ENCODE measurements at regions not wholly inside any gene's neighbourhood (a gene's known extent, or its start where the extent isn't known, plus 50 kb on each side); places are given as distances from the start of the nearest gene placed in this dataset.

DNA sequence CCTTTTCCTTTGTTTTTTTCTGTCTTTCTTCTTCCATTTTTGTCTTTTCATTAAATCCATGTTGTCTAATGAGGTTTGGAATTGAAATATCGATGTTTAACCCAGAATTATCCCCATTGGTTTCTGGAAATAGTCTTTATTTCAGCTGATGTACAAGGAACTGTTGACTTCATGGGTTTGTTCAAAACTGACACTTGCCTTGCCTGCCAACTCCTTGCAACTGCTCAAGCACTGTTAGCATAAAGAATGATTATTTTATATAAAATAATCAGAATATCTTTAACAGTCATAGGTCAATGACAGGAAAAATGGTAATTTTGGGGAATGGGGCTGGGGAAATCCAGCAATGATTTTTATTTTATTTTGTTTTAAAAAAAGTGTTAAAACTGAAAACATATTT is 359.6 kb upstream of the LCORL start:
- H3K9me3 Mint-ChIP-seq, result peaks cover 5% of the 10 kb centered on the region
- H3K36me3 Mint-ChIP-seq (ENCODE audit: low read depth), result no peaks in the 10 kb centered on the region
- no peak overlapping the region for H3K27ac Mint-ChIP-seq
- H3K27me3 Mint-ChIP-seq, result peaks cover 9% of the 10 kb centered on the region
- no peak for DNase-seq
- no peak overlapping the region for H3K4me3 Mint-ChIP-seq
- no peaks in the 10 kb centered on the region for H3K4me1 Mint-ChIP-seq (ENCODE audit: low read depth)

DNA sequence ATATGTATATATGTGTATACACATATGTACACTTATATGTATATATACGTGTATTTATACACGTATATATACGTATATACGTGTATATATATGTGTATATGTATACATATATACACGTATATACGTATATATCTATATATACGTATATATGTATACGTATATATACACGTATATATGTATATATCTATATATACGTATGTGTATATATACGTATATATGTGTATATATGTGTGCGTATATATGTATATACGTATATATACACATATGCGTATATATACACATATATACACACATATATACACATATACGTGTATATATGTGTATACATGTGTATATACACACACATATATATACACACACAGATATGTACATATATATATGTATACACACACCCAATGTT is 348.0 kb upstream of the LCORL start:
- Mint-ChIP-seq H3K27ac (no peak overlapping the region), H3K4me1 (ENCODE audit: low read depth) (no peaks in the 10 kb centered on the region), H3K27me3 (peaks cover 12% of the 10 kb centered on the region), H3K36me3 (ENCODE audit: low read depth) (no peaks in the 10 kb centered on the region), H3K4me3 (no peak overlapping the region), H3K9me3 (no peaks in the 10 kb centered on the region)
- DNase-seq, result no peak

DNA sequence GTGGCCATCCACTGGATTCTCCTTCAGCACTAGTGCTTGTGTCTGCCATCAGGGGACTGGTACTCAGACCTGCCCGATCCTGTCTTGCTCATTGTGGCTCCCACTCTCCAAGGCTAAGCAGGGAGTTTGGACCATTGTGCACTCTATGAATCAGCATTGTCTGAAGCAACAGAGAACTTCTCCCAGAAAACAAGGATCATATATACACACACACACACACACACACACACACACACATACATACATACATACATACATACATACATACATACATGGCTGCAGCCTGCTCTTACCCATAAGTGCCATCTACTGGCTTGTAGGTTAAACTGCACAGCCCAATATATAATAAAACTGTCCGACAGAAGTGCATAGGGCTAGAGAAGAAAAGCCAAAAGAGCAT is 345.3 kb upstream of the LCORL start:
- no peaks in the 10 kb centered on the region for H3K36me3 Mint-ChIP-seq (ENCODE audit: low read depth)
- H3K27ac Mint-ChIP-seq, result no peak overlapping the region
- no peaks in the 10 kb centered on the region for H3K4me1 Mint-ChIP-seq (ENCODE audit: low read depth)
- no peak for DNase-seq
- no peak overlapping the region for H3K4me3 Mint-ChIP-seq
- H3K9me3 Mint-ChIP-seq, result no peaks in the 10 kb centered on the region
- H3K27me3 Mint-ChIP-seq, result peaks cover 12% of the 10 kb centered on the region

DNA sequence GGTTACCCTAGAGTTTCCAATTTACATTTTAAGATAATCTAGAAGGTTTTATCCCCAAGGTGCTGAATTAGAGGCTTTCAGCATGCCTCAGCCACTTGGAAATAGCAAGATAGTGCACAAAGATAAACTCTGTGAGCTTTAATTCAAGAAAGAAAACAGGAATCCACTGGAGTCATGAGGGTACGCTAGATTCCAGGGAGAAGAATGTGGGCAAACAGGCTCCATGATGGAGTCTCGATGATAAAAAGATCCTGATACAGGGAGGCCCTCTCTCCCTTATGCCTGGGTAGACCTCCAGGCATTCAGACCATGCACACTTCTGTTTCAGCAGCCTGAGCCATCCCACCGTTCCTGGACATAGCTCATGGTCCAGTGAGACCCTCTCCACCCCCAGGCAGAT is 344.6 kb upstream of the LCORL start:
- H3K9me3 Mint-ChIP-seq, result no peaks in the 10 kb centered on the region
- H3K27ac Mint-ChIP-seq, result no peak overlapping the region
- H3K4me3 Mint-ChIP-seq, result no peak overlapping the region
- no peaks in the 10 kb centered on the region for H3K36me3 Mint-ChIP-seq (ENCODE audit: low read depth)
- peaks cover 15% of the 10 kb centered on the region for H3K27me3 Mint-ChIP-seq
- no peak for DNase-seq
- no peaks in the 10 kb centered on the region for H3K4me1 Mint-ChIP-seq (ENCODE audit: low read depth)

DNA sequence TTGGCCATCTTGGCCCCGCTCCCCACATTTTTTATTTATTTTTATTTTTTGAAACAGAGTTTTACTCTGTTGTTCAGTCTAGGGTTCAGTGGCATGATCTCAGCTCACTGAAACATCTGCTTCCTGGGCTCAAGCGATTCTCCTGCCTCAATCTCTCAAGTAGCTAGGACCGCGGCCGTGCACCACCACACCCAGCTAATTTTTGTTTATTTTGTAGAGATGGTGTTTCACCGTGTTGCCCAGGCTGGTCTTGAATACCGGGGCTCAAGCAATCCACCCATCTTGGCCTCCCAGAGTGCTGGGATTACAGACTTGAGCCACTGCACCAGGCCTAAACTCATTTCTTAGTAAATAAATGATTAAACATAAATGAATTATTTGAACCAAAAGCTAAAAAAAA is 322.0 kb upstream of the LCORL start:
- H3K27me3 Mint-ChIP-seq, result peaks cover 3% of the 10 kb centered on the region
- no peak overlapping the region for H3K27ac Mint-ChIP-seq
- H3K9me3 Mint-ChIP-seq, result peaks cover under 1% of the 10 kb centered on the region

DNA sequence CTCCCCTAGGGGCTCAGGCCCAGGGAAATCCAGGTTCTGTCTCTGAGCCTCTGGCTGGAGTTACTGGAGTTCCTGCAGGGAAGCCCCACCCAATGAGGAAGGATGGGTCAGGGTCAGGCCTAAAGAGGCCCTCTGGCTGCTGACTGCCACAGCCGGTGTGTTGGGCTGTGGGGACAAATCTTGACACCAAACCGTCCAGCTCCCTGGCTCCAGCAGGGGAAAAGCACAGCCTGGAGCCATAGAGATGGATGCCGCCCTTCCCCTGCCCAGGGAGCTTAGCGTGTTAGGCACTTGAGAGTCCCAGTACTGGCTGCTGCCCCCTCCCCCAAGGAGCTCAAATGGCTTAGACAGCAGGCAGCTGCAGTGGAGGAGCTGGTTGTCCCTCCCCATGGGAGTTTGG is 321.3 kb upstream of the LCORL start:
- Mint-ChIP-seq H3K4me3 (no peak overlapping the region), H3K4me1 (ENCODE audit: low read depth) (no peaks in the 10 kb centered on the region), H3K9me3 (peaks cover 2% of the 10 kb centered on the region), H3K27ac (no peak overlapping the region), H3K27me3 (peaks cover 3% of the 10 kb centered on the region), H3K36me3 (ENCODE audit: low read depth) (no peaks in the 10 kb centered on the region)
- DNase-seq, result no peak

More for the DNA sequence above, 322.0 kb upstream of the LCORL start:
- no peak for DNase-seq
- H3K36me3 Mint-ChIP-seq (ENCODE audit: low read depth), result no peaks in the 10 kb centered on the region
- no peak overlapping the region for H3K4me3 Mint-ChIP-seq
- no peaks in the 10 kb centered on the region for H3K4me1 Mint-ChIP-seq (ENCODE audit: low read depth)

DNA sequence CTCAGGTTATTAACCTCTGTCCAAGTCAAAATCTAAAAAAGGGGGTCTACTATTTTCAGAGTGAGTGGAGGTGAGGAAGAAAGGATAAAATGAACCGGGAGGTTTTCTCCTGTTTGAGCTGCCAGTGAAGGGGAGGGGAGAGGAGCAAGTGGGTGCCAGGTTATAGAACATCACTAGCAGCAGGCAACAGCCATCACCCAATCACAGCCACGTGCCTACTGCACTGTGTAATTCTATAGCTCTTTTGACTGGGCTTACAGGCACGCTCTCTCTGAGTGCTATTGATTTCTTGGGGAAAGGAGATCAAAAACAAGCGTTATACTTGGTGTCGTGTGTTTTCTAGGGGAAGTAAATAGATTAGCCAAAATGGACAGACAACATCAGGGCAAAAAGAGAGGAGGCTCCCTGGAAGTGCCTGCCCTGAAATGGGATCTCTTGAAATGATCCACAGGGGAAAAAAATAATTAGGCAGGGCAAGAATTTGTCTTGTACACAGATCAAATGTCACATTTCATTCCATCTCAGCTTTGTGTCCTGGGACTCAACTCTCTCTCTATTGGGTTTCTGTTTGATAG is 300.5 kb upstream of the LCORL start:
- H3K27ac Mint-ChIP-seq, result no peak overlapping the region
- H3K27me3 Mint-ChIP-seq, result peaks cover 19% of the 10 kb centered on the region
- no peaks in the 10 kb centered on the region for H3K9me3 Mint-ChIP-seq
- no peaks in the 10 kb centered on the region for H3K36me3 Mint-ChIP-seq (ENCODE audit: low read depth)
- no peaks in the 10 kb centered on the region for H3K4me1 Mint-ChIP-seq (ENCODE audit: low read depth)
- H3K4me3 Mint-ChIP-seq, result no peak overlapping the region
- no peak for DNase-seq

DNA sequence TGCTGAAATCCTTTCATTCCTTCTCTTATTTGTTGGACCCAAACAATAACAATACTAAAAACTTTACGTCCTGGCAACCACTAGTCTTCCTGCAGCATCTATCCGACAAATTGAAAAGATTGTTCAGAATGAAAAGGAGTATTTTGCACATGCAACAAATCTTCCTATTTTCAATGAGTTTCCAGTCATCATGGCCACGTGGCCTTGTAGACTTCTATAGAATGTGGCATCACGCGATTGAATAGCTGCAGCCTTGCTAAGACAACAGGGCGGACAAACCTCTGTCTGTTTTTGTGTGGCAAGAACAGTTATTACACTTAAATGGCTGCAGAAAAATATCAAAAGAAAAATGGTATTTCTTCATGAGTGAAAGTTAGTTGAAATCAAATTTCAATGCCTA is 297.9 kb upstream of the LCORL start:
- Mint-ChIP-seq H3K27ac (no peak overlapping the region), H3K4me3 (no peak overlapping the region), H3K27me3 (peaks cover 18% of the 10 kb centered on the region), H3K36me3 (ENCODE audit: low read depth) (no peaks in the 10 kb centered on the region), H3K9me3 (no peaks in the 10 kb centered on the region), H3K4me1 (ENCODE audit: low read depth) (no peaks in the 10 kb centered on the region)
- no peak for DNase-seq

DNA sequence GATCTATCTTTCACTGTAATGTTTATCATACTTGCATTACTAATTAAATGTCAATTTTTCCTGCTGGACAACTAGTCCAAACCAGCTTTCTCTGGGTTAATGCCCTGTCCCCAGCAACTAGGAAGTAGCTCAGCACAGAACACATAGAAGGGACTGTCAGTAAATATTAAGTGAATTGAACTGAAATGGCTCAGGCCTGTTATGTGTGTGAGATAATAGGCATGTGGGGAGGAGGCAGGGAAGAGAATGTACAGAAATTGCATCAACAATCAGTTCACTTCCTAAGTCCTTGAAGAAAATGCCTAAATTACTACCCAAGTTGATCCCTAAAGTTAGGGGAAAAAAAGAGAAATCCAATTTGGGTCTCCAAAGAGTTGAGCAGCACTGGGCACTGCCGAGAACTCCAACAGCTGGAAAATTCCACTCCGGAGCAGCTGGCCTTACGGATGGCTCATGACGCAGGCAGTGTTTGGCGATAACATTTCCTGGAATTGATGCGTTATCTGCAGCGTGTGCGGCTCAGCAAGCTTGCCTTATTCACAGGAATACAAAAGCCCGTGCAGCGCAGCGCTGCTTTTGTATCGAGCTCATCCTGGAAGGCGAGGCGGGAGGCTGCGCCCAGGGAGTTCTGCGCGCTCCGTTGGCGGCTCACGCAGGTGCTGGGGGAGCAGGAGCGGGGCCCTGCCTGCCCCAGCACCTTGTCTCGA is 297.3 kb upstream of the LCORL start:
- Mint-ChIP-seq H3K27me3 (peaks cover 18% of the 10 kb centered on the region), H3K4me1 (ENCODE audit: low read depth) (no peaks in the 10 kb centered on the region), H3K27ac (no peak overlapping the region), H3K4me3 (no peak overlapping the region), H3K36me3 (ENCODE audit: low read depth) (no peaks in the 10 kb centered on the region), H3K9me3 (no peaks in the 10 kb centered on the region)
- no peak for DNase-seq

DNA sequence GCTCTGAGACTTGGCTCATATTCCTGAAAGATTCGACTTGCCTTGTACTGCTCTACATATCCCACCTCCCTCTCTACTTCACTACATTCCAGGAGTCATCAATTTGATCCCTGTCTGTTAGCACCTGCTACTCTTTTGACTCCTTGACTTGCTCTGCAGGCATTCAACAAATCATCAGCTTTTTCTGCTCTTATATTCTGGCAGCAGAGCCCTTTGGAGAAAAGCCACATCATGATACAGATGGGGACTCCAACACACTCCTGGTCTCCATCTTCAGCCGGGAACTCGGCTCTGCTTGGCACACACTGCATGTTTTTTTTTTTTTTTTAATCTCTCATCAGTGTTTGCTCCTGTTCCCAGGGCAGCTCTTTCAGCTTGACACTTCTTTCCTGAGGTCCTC is 293.2 kb upstream of the LCORL start:
- no peak for DNase-seq
- Mint-ChIP-seq H3K27ac (no peak overlapping the region), H3K4me1 (ENCODE audit: low read depth) (no peaks in the 10 kb centered on the region), H3K36me3 (ENCODE audit: low read depth) (no peaks in the 10 kb centered on the region), H3K27me3 (peaks cover 13% of the 10 kb centered on the region), H3K9me3 (no peaks in the 10 kb centered on the region), H3K4me3 (no peak overlapping the region)

DNA sequence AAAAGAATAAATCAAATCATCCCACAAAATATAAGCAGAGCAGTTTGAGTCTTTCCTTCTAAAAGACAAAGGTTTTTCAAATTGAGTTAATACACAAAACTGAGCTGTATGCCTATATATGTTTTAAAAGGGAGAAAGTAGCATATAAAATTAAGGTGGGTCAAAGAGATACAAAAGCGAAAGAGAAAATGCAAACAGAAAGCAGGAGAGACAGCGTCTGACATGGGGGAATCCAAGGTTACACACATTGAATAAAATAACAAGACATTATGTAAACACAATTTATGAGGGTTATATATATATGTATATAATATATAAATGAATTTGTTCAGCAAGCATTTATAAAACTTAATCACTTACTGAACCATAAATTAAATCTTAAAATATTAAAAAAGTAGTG is 276.1 kb upstream of the LCORL start:
- Mint-ChIP-seq H3K4me3 (no peak overlapping the region), H3K4me1 (ENCODE audit: low read depth) (no peaks in the 10 kb centered on the region), H3K27ac (no peak overlapping the region), H3K36me3 (ENCODE audit: low read depth) (no peaks in the 10 kb centered on the region), H3K27me3 (no peaks in the 10 kb centered on the region), H3K9me3 (no peaks in the 10 kb centered on the region)
- DNase-seq, result no peak

DNA sequence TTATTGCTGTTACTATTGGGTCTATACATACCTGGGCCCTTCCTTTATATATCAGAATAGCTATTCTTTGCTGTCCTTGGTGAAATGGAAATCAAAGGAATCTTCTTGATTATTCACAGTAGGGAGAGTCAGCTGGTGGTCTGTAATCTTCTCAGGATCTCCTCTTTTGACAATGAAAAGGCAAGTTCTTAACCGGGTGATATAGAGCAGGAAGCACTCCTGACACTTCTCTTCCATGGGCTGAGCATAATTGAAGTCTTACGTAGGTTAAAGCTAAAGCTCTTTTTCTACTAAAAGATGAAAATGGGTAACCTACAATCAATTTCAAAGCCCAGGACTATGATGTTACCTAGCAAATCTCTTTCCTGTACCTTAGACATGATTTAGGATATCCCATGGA is 274.9 kb upstream of the LCORL start:
- no peak overlapping the region for H3K27ac Mint-ChIP-seq

DNA sequence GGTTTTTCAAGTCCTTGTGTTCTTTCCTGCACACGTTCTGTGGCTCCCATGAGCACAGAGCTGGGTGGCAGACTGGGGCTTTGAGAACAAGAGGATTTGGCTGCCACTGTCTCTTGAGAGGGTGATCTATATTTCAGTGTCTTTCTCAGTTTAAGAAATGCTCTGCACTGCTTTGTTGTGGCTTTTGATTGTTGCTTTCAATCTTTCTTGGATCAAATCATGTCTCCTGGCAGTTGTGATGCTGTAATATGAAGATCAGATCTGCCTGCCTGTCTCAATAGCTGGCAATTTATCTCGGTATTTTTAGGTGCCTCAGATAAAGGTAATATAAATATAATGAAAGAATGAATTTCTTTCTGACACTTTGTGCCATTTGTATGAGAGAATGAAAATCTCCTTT is 273.3 kb upstream of the LCORL start:
- no peaks in the 10 kb centered on the region for H3K9me3 Mint-ChIP-seq
- no peak overlapping the region for H3K4me3 Mint-ChIP-seq
- no peaks in the 10 kb centered on the region for H3K27me3 Mint-ChIP-seq
- no peak overlapping the region for H3K27ac Mint-ChIP-seq
- no peaks in the 10 kb centered on the region for H3K4me1 Mint-ChIP-seq (ENCODE audit: low read depth)
- H3K36me3 Mint-ChIP-seq (ENCODE audit: low read depth), result no peaks in the 10 kb centered on the region
- DNase-seq, result no peak

More for the DNA sequence above, 274.9 kb upstream of the LCORL start:
- no peak overlapping the region for H3K4me3 Mint-ChIP-seq
- no peaks in the 10 kb centered on the region for H3K36me3 Mint-ChIP-seq (ENCODE audit: low read depth)
- DNase-seq, result no peak
- H3K27me3 Mint-ChIP-seq, result no peaks in the 10 kb centered on the region
- H3K9me3 Mint-ChIP-seq, result no peaks in the 10 kb centered on the region
- no peaks in the 10 kb centered on the region for H3K4me1 Mint-ChIP-seq (ENCODE audit: low read depth)

DNA sequence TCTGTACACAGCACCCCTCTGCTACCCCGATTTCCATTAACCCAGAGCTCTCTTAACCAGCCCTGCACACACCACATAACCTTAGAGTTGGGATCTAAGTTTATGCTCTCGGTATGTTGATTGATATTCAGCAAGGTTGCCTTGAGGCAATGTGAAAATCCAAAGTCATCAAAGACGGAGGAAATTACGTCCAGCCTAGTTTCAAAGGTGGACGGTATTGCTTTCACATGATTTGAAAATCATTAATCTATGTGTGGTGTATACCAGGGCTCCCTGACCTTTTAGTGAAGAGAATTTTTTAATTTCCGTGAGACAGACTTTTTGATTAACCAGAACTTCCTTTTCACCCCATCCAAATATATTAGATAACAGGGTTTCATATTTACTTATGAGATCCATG is 272.5 kb upstream of the LCORL start:
- Mint-ChIP-seq H3K27me3 (no peaks in the 10 kb centered on the region), H3K27ac (no peak overlapping the region), H3K4me1 (ENCODE audit: low read depth) (no peaks in the 10 kb centered on the region), H3K9me3 (no peaks in the 10 kb centered on the region), H3K4me3 (no peak overlapping the region), H3K36me3 (ENCODE audit: low read depth) (no peaks in the 10 kb centered on the region)
- DNase-seq, result no peak

DNA sequence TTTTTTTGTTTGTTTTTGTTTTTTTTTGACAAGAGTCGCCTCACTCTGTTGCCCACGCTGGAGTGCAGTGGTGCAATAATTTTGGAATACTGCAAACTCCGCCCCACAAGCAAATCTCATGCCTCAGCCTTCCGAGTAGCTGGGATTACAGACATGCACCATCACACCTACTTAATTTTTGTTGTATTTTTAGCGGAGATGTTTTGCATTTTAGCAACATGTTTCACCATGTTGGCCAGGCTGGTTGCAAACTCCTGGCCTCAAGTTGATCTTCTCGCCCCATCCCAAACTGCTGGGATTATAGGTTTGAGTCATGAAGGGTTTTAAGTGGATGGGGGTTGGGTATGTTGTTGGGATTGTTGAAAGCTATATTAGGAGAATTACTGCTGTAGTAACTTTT is 270.9 kb upstream of the LCORL start:
- no peaks in the 10 kb centered on the region for H3K9me3 Mint-ChIP-seq

DNA sequence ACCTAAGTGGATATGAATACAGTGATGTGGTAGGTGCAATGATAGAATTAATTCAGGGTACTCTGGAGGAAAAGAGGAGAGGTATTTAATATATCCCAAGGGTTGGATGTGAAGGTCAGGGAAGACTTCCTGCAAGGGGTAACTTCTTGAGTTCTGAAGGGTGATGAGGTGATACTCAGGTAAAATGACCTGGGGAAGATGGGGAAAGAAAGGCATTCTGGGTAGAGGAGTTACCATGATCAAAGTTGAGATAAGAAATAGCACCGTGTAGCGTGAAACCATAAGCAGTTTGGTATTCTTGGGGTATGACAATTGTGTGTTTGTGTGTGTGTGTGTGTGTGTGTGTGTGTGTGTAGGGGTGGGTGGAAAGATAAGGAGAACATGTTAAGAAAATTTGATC is 270.4 kb upstream of the LCORL start:
- no peak for DNase-seq
- H3K4me1 Mint-ChIP-seq (ENCODE audit: low read depth), result no peaks in the 10 kb centered on the region

More for the DNA sequence above, 270.9 kb upstream of the LCORL start:
- peaks cover 3% of the 10 kb centered on the region for H3K27me3 Mint-ChIP-seq
- H3K36me3 Mint-ChIP-seq (ENCODE audit: low read depth), result no peaks in the 10 kb centered on the region
- no peak for DNase-seq
- no peak overlapping the region for H3K27ac Mint-ChIP-seq
- no peaks in the 10 kb centered on the region for H3K4me1 Mint-ChIP-seq (ENCODE audit: low read depth)
- no peak overlapping the region for H3K4me3 Mint-ChIP-seq

More for the DNA sequence above, 270.4 kb upstream of the LCORL start:
- Mint-ChIP-seq H3K27me3 (peaks cover 6% of the 10 kb centered on the region), H3K36me3 (ENCODE audit: low read depth) (no peaks in the 10 kb centered on the region), H3K27ac (no peak overlapping the region), H3K4me3 (no peak overlapping the region), H3K9me3 (no peaks in the 10 kb centered on the region)
